Uterus (tissue), 3 donors: ENCODE measurements at regions not wholly inside any gene's neighbourhood (a gene's known extent, or its start where the extent isn't known, plus 50 kb on each side); places are given as distances from the start of the nearest gene placed in this dataset.

Experiments
- DNase-seq, 2 donors: peaks; one replicate each; pipeline ENCODE4 v3.0.0-alpha.2; 2019 to 2020
- H3K27ac ChIP-seq, 2 donors: fragments of 200-600 bp; sonication (generic); 1 replicate in 1 of 2; 2 replicates in 1 of 2; pipeline ENCODE4 v1.5.1; 2016 to 2018
- H3K27me3 ChIP-seq, 2 donors: fragments of 200-600 bp; sonication (generic); one replicate each; pipeline ENCODE4 v1.5.1; 2018 to 2019; ENCODE audit warnings: control low read depth in 1 of 2
- H3K36me3 ChIP-seq, 2 donors: fragments of 200-600 bp; sonication (generic); one replicate each; pipeline ENCODE4 v1.5.1; 2019; ENCODE audit warnings: control low read depth in 1 of 2
- H3K4me1 ChIP-seq, 2 donors: fragments of 200-600 bp; sonication (generic); one replicate each; pipeline ENCODE4 v1.5.1; 2018 to 2019; ENCODE audit warnings: control low read depth in 1 of 2
- H3K4me3 ChIP-seq, 2 donors: fragments of 200-600 bp; sonication (generic); 1 replicate in 1 of 2; 2 replicates in 1 of 2; pipeline ENCODE4 v1.5.1; 2018 to 2019; ENCODE audit warnings: mild to moderate bottlenecking in 1 of 2
- H3K9me3 ChIP-seq, 2 donors: fragments of 200-600 bp; sonication (generic); one replicate each; pipeline ENCODE4 v1.5.1; 2019; ENCODE audit warnings: control low read depth in 1 of 2
- CTCF ChIP-seq, 4 experiments: fragments of 200-600 bp in 2 of 4; fragments of 450-650 bp in 2 of 4; sonication (generic) in 2 of 4; IDR thresholded peaks; one replicate each; pipeline ENCODE4 v1.5.1; 2016 to 2019; ENCODE audit warnings: antibody characterized with exemption in 4 of 4, mild to moderate bottlenecking in 2 of 4, moderate library complexity in 1 of 4
- POLR2A ChIP-seq, 2 donors: fragments of 450-650 bp; IDR thresholded peaks; one replicate each; pipeline ENCODE4 v1.6.1; 2016; ENCODE audit warnings: antibody characterized with exemption in 2 of 2, mild to moderate bottlenecking in 1 of 2, moderate library complexity in 1 of 2
- intact Hi-C: fragments of 100-400 bp; cut with DNase I; formaldehyde crosslinking; loops from one replicate; pipeline ENCODE4 v1.15.1; 2023; ENCODE audit warnings: low total_unique reads
- donor health status: DM: yes; HTN: yes; CAD: no.

DNA sequence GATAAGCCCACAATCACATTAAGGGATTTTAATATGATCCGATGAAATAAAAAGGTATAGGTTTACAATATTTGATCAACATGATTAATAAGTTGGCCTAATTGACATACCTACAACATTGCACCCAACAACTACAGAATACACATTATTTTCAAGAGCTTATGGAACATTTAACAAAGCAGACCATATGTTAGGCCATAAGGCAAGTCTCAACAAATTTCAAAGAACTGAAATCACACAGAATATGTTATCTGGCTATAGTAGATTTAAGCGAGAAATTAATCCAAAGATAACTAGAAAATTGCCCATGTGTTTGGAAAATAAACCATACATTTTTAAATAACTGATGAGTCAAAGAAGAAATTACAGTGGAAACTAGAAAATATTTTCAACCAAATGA lies 126.0 kb upstream of the KCNG1 start:
- Histone ChIP-seq H3K4me1 (no peaks in the 10 kb centered on the region), H3K36me3 (no peaks in the 10 kb centered on the region), H3K27ac (no peak overlapping the region), H3K9me3 (peaks cover 0 to 9% of the 10 kb centered on the region in 2 donors), H3K4me3 (no peak overlapping the region), H3K27me3 (no peaks in the 10 kb centered on the region)
- intact Hi-C loops, result no loop called here
- TF ChIP-seq CTCF (IDR thresholded peaks at IDR 0.05) (no peak), POLR2A (IDR thresholded peaks at IDR 0.05) (no peak)
- DNase-seq, result no peak

- Histone ChIP-seq H3K4me1 (no peaks in the 10 kb centered on the region), H3K36me3 (no peaks in the 10 kb centered on the region), H3K27ac (peak overlapping the region; percentile 32 to 73), H3K27me3 (no peaks in the 10 kb centered on the region), H3K4me3 (no peak overlapping the region), H3K9me3 (peaks cover 0 to 9% of the 10 kb centered on the region in 2 donors)
- intact Hi-C loops, result no loop called here
- DNase-seq, result no peak
- TF ChIP-seq CTCF (IDR thresholded peaks at IDR 0.05) (no peak), POLR2A (IDR thresholded peaks at IDR 0.05) (no peak)
These were observed 121.6 kb upstream of the KCNG1 start for GRCh38 chr20:51144476-51144875.

- TF ChIP-seq CTCF (IDR thresholded peaks at IDR 0.05), result no peak
- Histone ChIP-seq H3K36me3 (no peaks in the 10 kb centered on the region), H3K4me1 (no peaks in the 10 kb centered on the region), H3K27me3 (no peaks in the 10 kb centered on the region), H3K9me3 (peaks cover 0 to 9% of the 10 kb centered on the region in 2 donors), H3K27ac (peak overlapping the region in 1 of 2 donors; percentile 73), H3K4me3 (no peak overlapping the region)
- no peak for DNase-seq
- intact Hi-C loops, result no loop called here
These were observed 120.7 kb upstream of the KCNG1 start for GRCh38 chr20:51143652-51144051.

DNA sequence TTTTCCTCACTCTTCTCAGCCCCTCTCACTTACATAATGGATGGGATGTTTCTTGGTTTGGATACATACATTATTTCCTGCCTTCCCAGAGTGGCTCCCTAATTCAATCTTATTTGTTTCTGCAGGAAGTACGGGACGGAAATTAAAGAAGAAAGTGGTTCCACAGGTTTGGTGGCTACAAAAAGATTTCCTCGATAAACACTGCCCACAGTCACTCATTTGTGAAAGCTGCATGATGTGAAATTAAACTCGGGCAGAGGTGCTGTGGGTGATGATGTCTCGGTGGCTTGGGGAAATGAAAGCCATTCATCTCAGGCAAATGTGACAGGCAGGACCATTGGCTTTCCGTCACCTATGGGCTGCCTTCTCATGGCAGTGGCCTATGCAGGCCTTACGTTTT lies 119.5 kb upstream of the KCNG1 start:
- Histone ChIP-seq H3K4me3 (no peak overlapping the region), H3K9me3 (peaks cover 0 to 9% of the 10 kb centered on the region in 2 donors), H3K27me3 (no peaks in the 10 kb centered on the region), H3K27ac (no peak overlapping the region), H3K4me1 (no peaks in the 10 kb centered on the region), H3K36me3 (no peaks in the 10 kb centered on the region)
- intact Hi-C loops, result no loop called here
- no peak for DNase-seq
- no peak for TF ChIP-seq CTCF (IDR thresholded peaks at IDR 0.05)
- no peak for TF ChIP-seq POLR2A (IDR thresholded peaks at IDR 0.05)

- intact Hi-C loops, result no loop called here
- no peak for DNase-seq
- no peaks in the 10 kb centered on the region for H3K27me3 ChIP-seq
- H3K4me1 ChIP-seq, result no peaks in the 10 kb centered on the region
- H3K36me3 ChIP-seq, result no peaks in the 10 kb centered on the region
- peaks cover 0 to under 1% of the 10 kb centered on the region in 2 donors for H3K9me3 ChIP-seq
- no peak overlapping the region for H3K4me3 ChIP-seq
- no peak for TF ChIP-seq POLR2A (IDR thresholded peaks at IDR 0.05)
- TF ChIP-seq CTCF (IDR thresholded peaks at IDR 0.05), result no peak
- H3K27ac ChIP-seq, result no peak overlapping the region
These were observed 117.8 kb upstream of the KCNG1 start for GRCh38 chr20:51140671-51141070.
